Activated T-helper 2 cell treated with anti-CD3 and anti-CD28 coated beads, Interferon-gamma antibody, Interleukin-2, Interleukin-4, amounts not matched to agents 10 μg/mL and 5 μg/mL and 100 μg/mL, durations not matched to agents 14 hours and 24 hours and 36 hours (primary cell): ENCODE measurements at regions not wholly inside any gene's neighbourhood (a gene's known extent, or its start where the extent isn't known, plus 50 kb on each side); places are given as distances from the start of the nearest gene placed in this dataset.

Experiments used
- DNase-seq: peaks from one replicate; pipeline ENCODE4 v3.0.0; 2021; ENCODE audit warnings: low spot score
- H3K27ac Mint-ChIP-seq: one replicate; pipeline ENCODE4 v1.8.0; 2021; ENCODE audit warnings: mixed read lengths
- H3K27me3 Mint-ChIP-seq: one replicate; pipeline ENCODE4 v1.8.0; 2021; ENCODE audit warnings: low read depth, mixed read lengths
- H3K36me3 Mint-ChIP-seq: one replicate; pipeline ENCODE4 v1.8.0; 2021; ENCODE audit warnings: low read depth, mixed read lengths
- H3K4me1 Mint-ChIP-seq: one replicate; pipeline ENCODE4 v1.8.0; 2021; ENCODE audit warnings: low read depth, mixed read lengths
- H3K4me3 Mint-ChIP-seq: one replicate; pipeline ENCODE4 v1.8.0; 2021; ENCODE audit warnings: low read depth, mild to moderate bottlenecking, moderate library complexity, mixed read lengths
- H3K9me3 Mint-ChIP-seq: one replicate; pipeline ENCODE4 v1.8.0; 2021; ENCODE audit warnings: mixed read lengths
- intact Hi-C: fragments of 100-400 bp; cut with micrococcal nuclease; formaldehyde crosslinking; loops from one replicate; pipeline ENCODE4 v1.15.1; 2023

GRCh38 chr3:161576311-161576710, 79.7 kb downstream of the OTOL1 start:
- H3K27me3 Mint-ChIP-seq = peaks cover 5% of the 10 kb centered on the region
- no peak overlapping the region for H3K4me3 Mint-ChIP-seq
- intact Hi-C loops = no loop called here
- H3K36me3 Mint-ChIP-seq = no peaks in the 10 kb centered on the region
- H3K4me1 Mint-ChIP-seq = no peaks in the 10 kb centered on the region
- no peak overlapping the region for H3K27ac Mint-ChIP-seq
- no peaks in the 10 kb centered on the region for H3K9me3 Mint-ChIP-seq
- no peak for DNase-seq

- intact Hi-C loops = no loop called here
- Mint-ChIP-seq H3K4me3 (no peak overlapping the region), H3K9me3 (no peaks in the 10 kb centered on the region), H3K27me3 (peaks cover 5% of the 10 kb centered on the region), H3K27ac (no peak overlapping the region), H3K36me3 (no peaks in the 10 kb centered on the region), H3K4me1 (no peaks in the 10 kb centered on the region)
- no peak for DNase-seq
These were observed 80.3 kb downstream of the OTOL1 start for GRCh38 chr3:161576714-161577510.

- Mint-ChIP-seq H3K27me3 (peaks cover 5% of the 10 kb centered on the region), H3K4me3 (no peak overlapping the region), H3K27ac (no peak overlapping the region), H3K9me3 (no peaks in the 10 kb centered on the region), H3K4me1 (no peaks in the 10 kb centered on the region), H3K36me3 (no peaks in the 10 kb centered on the region)
- intact Hi-C loops = no loop called here
- no peak for DNase-seq
These were observed 81.1 kb downstream of the OTOL1 start for GRCh38 chr3:161577662-161578061.

GRCh38 chr3:161579395-161580126, 83.0 kb downstream of the OTOL1 start:
- H3K27me3 Mint-ChIP-seq = peaks cover 5% of the 10 kb centered on the region
- H3K36me3 Mint-ChIP-seq = no peaks in the 10 kb centered on the region
- no peaks in the 10 kb centered on the region for H3K4me1 Mint-ChIP-seq
- intact Hi-C loops = no loop called here
- DNase-seq = no peak
- H3K9me3 Mint-ChIP-seq = no peaks in the 10 kb centered on the region
- H3K27ac Mint-ChIP-seq = no peak overlapping the region
- H3K4me3 Mint-ChIP-seq = no peak overlapping the region

- Mint-ChIP-seq H3K4me1 (no peaks in the 10 kb centered on the region), H3K27ac (no peak overlapping the region), H3K4me3 (no peak overlapping the region), H3K9me3 (no peaks in the 10 kb centered on the region), H3K36me3 (no peaks in the 10 kb centered on the region), H3K27me3 (peaks cover 1% of the 10 kb centered on the region)
- no peak for DNase-seq
- intact Hi-C loops = no loop called here
These were observed 89.3 kb downstream of the OTOL1 start for GRCh38 chr3:161585922-161586321.

- intact Hi-C loops = no loop called here
- H3K9me3 Mint-ChIP-seq = peaks cover 5% of the 10 kb centered on the region
- no peak overlapping the region for H3K4me3 Mint-ChIP-seq
- no peaks in the 10 kb centered on the region for H3K4me1 Mint-ChIP-seq
- no peak overlapping the region for H3K27ac Mint-ChIP-seq
- DNase-seq = no peak
- H3K36me3 Mint-ChIP-seq = no peaks in the 10 kb centered on the region
- peaks cover 1% of the 10 kb centered on the region for H3K27me3 Mint-ChIP-seq
These were observed 90.1 kb downstream of the OTOL1 start for GRCh38 chr3:161586556-161587235.

GRCh38 chr3:161598639-161599038, 102.0 kb downstream of the OTOL1 start:
- H3K4me3 Mint-ChIP-seq = no peak overlapping the region

GRCh38 chr3:161599697-161600096, 103.1 kb downstream of the OTOL1 start:
- Mint-ChIP-seq H3K27ac (no peak overlapping the region), H3K27me3 (no peaks in the 10 kb centered on the region), H3K9me3 (no peaks in the 10 kb centered on the region), H3K4me3 (no peak overlapping the region), H3K4me1 (no peaks in the 10 kb centered on the region), H3K36me3 (no peaks in the 10 kb centered on the region)
- intact Hi-C loops = no loop called here
- DNase-seq = no peak

More at GRCh38 chr3:161598639-161599038, 102.0 kb downstream of the OTOL1 start:
- no peaks in the 10 kb centered on the region for H3K4me1 Mint-ChIP-seq
- intact Hi-C loops = no loop called here
- H3K36me3 Mint-ChIP-seq = no peaks in the 10 kb centered on the region
- H3K27me3 Mint-ChIP-seq = no peaks in the 10 kb centered on the region
- no peak overlapping the region for H3K27ac Mint-ChIP-seq
- DNase-seq = no peak
- H3K9me3 Mint-ChIP-seq = no peaks in the 10 kb centered on the region

GRCh38 chr3:161600173-161600572, 103.6 kb downstream of the OTOL1 start:
- H3K27ac Mint-ChIP-seq = no peak overlapping the region
- no peaks in the 10 kb centered on the region for H3K9me3 Mint-ChIP-seq
- no peak overlapping the region for H3K4me3 Mint-ChIP-seq
- no peaks in the 10 kb centered on the region for H3K4me1 Mint-ChIP-seq
- H3K27me3 Mint-ChIP-seq = no peaks in the 10 kb centered on the region
- intact Hi-C loops = no loop called here
- DNase-seq = no peak
- no peaks in the 10 kb centered on the region for H3K36me3 Mint-ChIP-seq

- Mint-ChIP-seq H3K4me3 (no peak overlapping the region), H3K9me3 (no peaks in the 10 kb centered on the region), H3K4me1 (no peaks in the 10 kb centered on the region), H3K36me3 (no peaks in the 10 kb centered on the region), H3K27ac (no peak overlapping the region), H3K27me3 (no peaks in the 10 kb centered on the region)
- intact Hi-C loops = no loop called here
- no peak for DNase-seq
These were observed 105.9 kb downstream of the OTOL1 start for GRCh38 chr3:161602475-161602874.

- Mint-ChIP-seq H3K4me1 (no peaks in the 10 kb centered on the region), H3K27ac (no peak overlapping the region), H3K4me3 (no peak overlapping the region), H3K27me3 (no peaks in the 10 kb centered on the region), H3K9me3 (no peaks in the 10 kb centered on the region), H3K36me3 (no peaks in the 10 kb centered on the region)
- intact Hi-C loops = no loop called here
- DNase-seq = no peak
These were observed 106.3 kb downstream of the OTOL1 start for GRCh38 chr3:161602918-161603317.

- intact Hi-C loops = no loop called here
- Mint-ChIP-seq H3K27me3 (no peaks in the 10 kb centered on the region), H3K36me3 (no peaks in the 10 kb centered on the region), H3K4me1 (no peaks in the 10 kb centered on the region), H3K4me3 (no peak overlapping the region), H3K9me3 (peaks cover 6% of the 10 kb centered on the region), H3K27ac (no peak overlapping the region)
- no peak for DNase-seq
These were observed 110.4 kb downstream of the OTOL1 start for GRCh38 chr3:161607056-161607455.

- Mint-ChIP-seq H3K27me3 (no peaks in the 10 kb centered on the region), H3K4me3 (no peak overlapping the region), H3K4me1 (no peaks in the 10 kb centered on the region), H3K36me3 (no peaks in the 10 kb centered on the region), H3K9me3 (no peaks in the 10 kb centered on the region), H3K27ac (no peak overlapping the region)
- no peak for DNase-seq
- intact Hi-C loops = no loop called here
These were observed 122.7 kb downstream of the OTOL1 start for GRCh38 chr3:161619351-161619750.
